IMR-90 (cell line): ENCODE measurements at regions not wholly inside any gene's neighbourhood (a gene's known extent, or its start where the extent isn't known, plus 50 kb on each side); places are given as distances from the start of the nearest gene placed in this dataset.

Source experiments
- ATAC-seq: fragments of 200-7000 bp; cut with Tn5 transposase; 2 replicates; pipeline ENCODE4 v1.9.1; 2020; ENCODE audit warnings: low read depth, mild to moderate bottlenecking, moderate library complexity
- BruUV-seq: library from RNA; stranded (reverse); fragments of 400-500 nt; replicated peaks from 2 replicates; lab custom pipeline; 2021; lab: Mats Ljungman, UMichigan
- CTCF ChIA-PET: fragments of 300-600 bp; formaldehyde crosslinking; extraction: SDS; loops from one replicate; lab custom pipeline; 2021; ENCODE audit warnings: antibody characterized with exemption; lab: Yijun Ruan, JAX
- POLR2A ChIA-PET: fragments of 300-600 bp; sonication (Branson Sonifier 250); formaldehyde crosslinking; loops from one replicate; lab custom pipeline; 2022; ENCODE audit warnings: antibody characterized with exemption; ENCODE audit not compliant: unreplicated experiment; lab: Charles Lee
- DNase-seq: peaks from one replicate; pipeline ENCODE4 v3.0.0; 2013
- H2AFZ ChIP-seq: replicated peaks from 2 replicates; pipeline ENCODE3; 2013; ENCODE audit warnings: low read length, mild to moderate bottlenecking; ENCODE audit not compliant: poor library complexity
- H2AK5ac ChIP-seq: 2 replicates; pipeline ENCODE4 v1.6.1; 2013; ENCODE audit warnings: low read depth, low read length, inconsistent platforms
- H2AK9ac ChIP-seq: replicated peaks from 2 replicates; pipeline ENCODE3; 2013; ENCODE audit warnings: mild to moderate bottlenecking, low read depth, low read length, moderate library complexity; ENCODE audit not compliant: poor library complexity
- H2BK120ac ChIP-seq: 2 replicates; pipeline ENCODE4 v1.6.1; 2013; ENCODE audit warnings: low read depth, low read length, inconsistent platforms
- H2BK15ac ChIP-seq: 3 replicates; pipeline ENCODE4 v1.6.1; 2013; ENCODE audit warnings: low read depth, low read length, inconsistent platforms
- H2BK20ac ChIP-seq: 2 replicates; pipeline ENCODE4 v1.6.1; 2013; ENCODE audit warnings: low read depth, mild to moderate bottlenecking, inconsistent platforms, low read length, moderate library complexity
- H2BK5ac ChIP-seq: 2 replicates; pipeline ENCODE4 v1.6.1; 2013; ENCODE audit warnings: mild to moderate bottlenecking, low read depth, low read length, inconsistent platforms; ENCODE audit not compliant: poor library complexity, severe bottlenecking
- H3K14ac ChIP-seq: replicated peaks from 2 replicates; pipeline ENCODE4 v1.6.1; 2013; ENCODE audit warnings: low read depth, low read length, inconsistent platforms
- H3K18ac ChIP-seq: 2 replicates; pipeline ENCODE4 v1.6.1; 2013; ENCODE audit warnings: low read depth, low read length, control low read depth
- H3K23ac ChIP-seq: 2 replicates; pipeline ENCODE4 v1.6.1; 2013; ENCODE audit warnings: low read depth, low read length, inconsistent platforms
- H3K27ac ChIP-seq: 2 replicates; pipeline ENCODE4 v1.5.1; 2013; ENCODE audit warnings: mild to moderate bottlenecking, control low read depth, low read length; ENCODE audit not compliant: insufficient read depth
- H3K27me3 ChIP-seq: 2 replicates; pipeline ENCODE4 v1.6.1; 2013; ENCODE audit warnings: low read length; ENCODE audit not compliant: control insufficient read depth, insufficient read depth
- H3K36me3 ChIP-seq: 2 replicates; pipeline ENCODE4 v1.6.1; 2013; ENCODE audit warnings: low read length, mixed read lengths; ENCODE audit not compliant: control insufficient read depth, insufficient read depth
- H3K4ac ChIP-seq: 2 replicates; pipeline ENCODE4 v1.6.1; 2013; ENCODE audit warnings: low read depth, low read length, inconsistent platforms
- H3K4me1 ChIP-seq: 2 replicates; pipeline ENCODE4 v1.6.1; 2013; ENCODE audit warnings: low read length, mixed read lengths; ENCODE audit not compliant: control insufficient read depth, insufficient read depth
- H3K4me2 ChIP-seq: 2 replicates; pipeline ENCODE4 v1.6.1; 2013; ENCODE audit warnings: low read depth, mild to moderate bottlenecking, control low read depth, low read length, moderate library complexity
- H3K4me3 ChIP-seq: 2 replicates; pipeline ENCODE4 v1.5.1; 2013; ENCODE audit warnings: low read depth, mild to moderate bottlenecking, control low read depth, low read length, moderate library complexity; ENCODE audit not compliant: insufficient read depth
- H3K56ac ChIP-seq: 2 replicates; pipeline ENCODE4 v1.6.1; 2013; ENCODE audit warnings: low read length, inconsistent platforms; ENCODE audit not compliant: insufficient read depth; ENCODE audit errors: extremely low read depth
- H3K79me1 ChIP-seq, 2 experiments: 2 replicates each; pipeline ENCODE4 v1.6.1; 2013; ENCODE audit warnings: low read length in 2 of 2, inconsistent platforms in 1 of 2, low read depth in 1 of 2
- H3K9ac ChIP-seq: 2 replicates; pipeline ENCODE4 v1.6.1; 2013; ENCODE audit warnings: low read depth, low read length, control low read depth
- H3K9me1 ChIP-seq: 2 replicates; pipeline ENCODE4 v1.6.1; 2013; ENCODE audit warnings: low read length, inconsistent platforms; ENCODE audit not compliant: insufficient read depth
- H3K9me3 ChIP-seq: 2 replicates; pipeline ENCODE4 v1.6.1; 2013; ENCODE audit warnings: low read length; ENCODE audit not compliant: control insufficient read depth, insufficient read depth
- H4K20me1 ChIP-seq: 2 replicates; pipeline ENCODE4 v1.6.1; 2013; ENCODE audit warnings: low read length, inconsistent platforms; ENCODE audit not compliant: insufficient read depth
- H4K5ac ChIP-seq: 2 replicates; pipeline ENCODE4 v1.6.1; 2013; ENCODE audit warnings: mild to moderate bottlenecking, low read depth, low read length, control low read depth
- H4K8ac ChIP-seq, 2 experiments: 2 replicates each; pipeline ENCODE4 v1.6.1; 2013; ENCODE audit warnings: low read depth in 2 of 2, low read length in 2 of 2, control low read depth in 1 of 2, inconsistent platforms in 1 of 2
- H4K91ac ChIP-seq: 2 replicates; pipeline ENCODE4 v1.6.1; 2013; ENCODE audit warnings: low read depth, low read length, inconsistent platforms; ENCODE audit not compliant: insufficient read depth
- BHLHE40 ChIP-seq: fragments of 150-350 bp; IDR thresholded peaks from 2 replicates; pipeline ENCODE4 v1.6.1; 2016; ENCODE audit warnings: mild to moderate bottlenecking, low read depth, low read length
- CEBPB ChIP-seq: IDR thresholded peaks from 2 replicates; pipeline ENCODE4 v1.6.1; 2012; ENCODE audit warnings: low read depth, low read length, improper control_type of control experiment
- CHD1 ChIP-seq: IDR thresholded peaks from 2 replicates; pipeline ENCODE4 v1.6.1; 2012; ENCODE audit warnings: low read depth, low read length, improper control_type of control experiment
- ELK1 ChIP-seq: fragments of 150-350 bp; IDR thresholded peaks from 2 replicates; pipeline ENCODE4 v1.6.1; 2016; ENCODE audit warnings: low read depth, mild to moderate bottlenecking, low read length, moderate library complexity, borderline replicate concordance
- FOS ChIP-seq: fragments of 150-350 bp; IDR thresholded peaks from 2 replicates; pipeline ENCODE4 v1.6.1; 2016; ENCODE audit warnings: low read depth, low read length
- MAFK ChIP-seq: IDR thresholded peaks from 2 replicates; pipeline ENCODE4 v1.6.1; 2012; ENCODE audit warnings: low read depth, low read length, improper control_type of control experiment
- MAZ ChIP-seq: IDR thresholded peaks from 2 replicates; pipeline ENCODE4 v1.6.1; 2012; ENCODE audit warnings: low read depth, mild to moderate bottlenecking, low read length, improper control_type of control experiment, moderate library complexity, borderline replicate concordance
- MXI1 ChIP-seq: IDR thresholded peaks from 2 replicates; pipeline ENCODE4 v1.6.1; 2012; ENCODE audit warnings: low read depth, mild to moderate bottlenecking, low read length, moderate library complexity, borderline replicate concordance
- NFE2L2 ChIP-seq: fragments of 150-350 bp; IDR thresholded peaks from 2 replicates; pipeline ENCODE4 v1.6.1; 2016; ENCODE audit warnings: low read depth, mild to moderate bottlenecking, low read length
- POLR2A ChIP-seq: IDR thresholded peaks from 2 replicates; pipeline ENCODE4 v1.6.1; 2012; ENCODE audit warnings: mild to moderate bottlenecking, low read depth, low read length
- RCOR1 ChIP-seq: IDR thresholded peaks from 2 replicates; pipeline ENCODE4 v1.6.1; 2012; ENCODE audit warnings: mild to moderate bottlenecking, low read length, improper control_type of control experiment; ENCODE audit not compliant: insufficient replicate concordance
- RFX5 ChIP-seq: IDR thresholded peaks from 2 replicates; pipeline ENCODE4 v1.8.0; 2012; ENCODE audit warnings: low read depth, mild to moderate bottlenecking, low read length, moderate library complexity
- USF2 ChIP-seq: fragments of 150-350 bp; IDR thresholded peaks from 2 replicates; pipeline ENCODE4 v1.6.1; 2017; ENCODE audit warnings: mild to moderate bottlenecking, antibody characterized with exemption, low read length, low read depth
- WGBS, 2 experiments: methylation state at CpG; one replicate each; pipeline versions ENCODE4 v1.1.5 to v1.1.7; 2013; ENCODE audit warnings: missing lambda C conversion rate in 2 of 2; ENCODE audit not compliant: insufficient read length in 1 of 2; ENCODE audit errors: extremely low coverage in 2 of 2; 5-methylcytosine and 5-hydroxymethylcytosine counted together
- dilution Hi-C: fragments of 300-500 bp; cut with HindIII; formaldehyde crosslinking; loops from one replicate; pipeline ENCODE4 v1.14.3; 2018; ENCODE audit warnings: low sequenced_read_pairs; ENCODE audit not compliant: unreplicated experiment
- in situ Hi-C: fragments of 300-500 bp; cut with MboI; formaldehyde crosslinking; loops from 3 replicates; pipeline ENCODE4 v1.14.3; 2019; ENCODE audit warnings: low sequenced_read_pairs, inconsistent platforms, mixed read lengths
- intact Hi-C: fragments of 100-400 bp; cut with micrococcal nuclease; formaldehyde crosslinking; loops from 2 replicates; pipeline ENCODE4 v1.10.0; 2022
- TF ChIP-seq, protein P1 (sequence below): conservative IDR thresholded peaks from 2 replicates; pipeline ENCODE4 v1.5.1; 2012; ENCODE audit warnings: mild to moderate bottlenecking, low read depth, low read length, improper control_type of control experiment

DNA sequence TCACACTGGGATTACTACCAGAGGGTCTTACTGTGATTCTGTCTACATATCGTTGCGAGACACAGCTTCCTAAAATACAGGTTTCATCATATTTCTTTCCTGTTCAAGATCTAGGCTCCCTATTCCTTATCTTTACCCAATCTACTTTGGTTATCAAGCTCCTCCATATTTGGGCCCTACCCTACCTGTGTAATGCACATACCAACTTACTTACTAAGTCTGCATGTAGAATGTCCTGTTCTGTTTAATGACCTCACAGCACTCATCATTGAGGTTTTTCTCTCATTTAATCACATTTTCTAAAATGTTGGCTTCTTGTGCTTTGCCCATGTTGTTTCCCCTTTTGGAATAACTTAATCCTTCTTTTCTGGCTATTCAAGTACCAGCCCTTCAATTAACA is 551.1 kb downstream of the ZEB2 start:
- H4K20me1 ChIP-seq = no peaks in the 10 kb centered on the region
- ChIA-PET POLR2A (no interaction called here), CTCF (no interaction called here)
- no peak overlapping the region for H3K4me3 ChIP-seq
- no peak overlapping the region for H3K14ac ChIP-seq
- H2AFZ ChIP-seq = no peak overlapping the region
- no peak overlapping the region for H4K8ac ChIP-seq
- H2AK9ac ChIP-seq = no peak overlapping the region
- no peak for TF ChIP-seq RCOR1
- TF ChIP-seq, protein P1, sequence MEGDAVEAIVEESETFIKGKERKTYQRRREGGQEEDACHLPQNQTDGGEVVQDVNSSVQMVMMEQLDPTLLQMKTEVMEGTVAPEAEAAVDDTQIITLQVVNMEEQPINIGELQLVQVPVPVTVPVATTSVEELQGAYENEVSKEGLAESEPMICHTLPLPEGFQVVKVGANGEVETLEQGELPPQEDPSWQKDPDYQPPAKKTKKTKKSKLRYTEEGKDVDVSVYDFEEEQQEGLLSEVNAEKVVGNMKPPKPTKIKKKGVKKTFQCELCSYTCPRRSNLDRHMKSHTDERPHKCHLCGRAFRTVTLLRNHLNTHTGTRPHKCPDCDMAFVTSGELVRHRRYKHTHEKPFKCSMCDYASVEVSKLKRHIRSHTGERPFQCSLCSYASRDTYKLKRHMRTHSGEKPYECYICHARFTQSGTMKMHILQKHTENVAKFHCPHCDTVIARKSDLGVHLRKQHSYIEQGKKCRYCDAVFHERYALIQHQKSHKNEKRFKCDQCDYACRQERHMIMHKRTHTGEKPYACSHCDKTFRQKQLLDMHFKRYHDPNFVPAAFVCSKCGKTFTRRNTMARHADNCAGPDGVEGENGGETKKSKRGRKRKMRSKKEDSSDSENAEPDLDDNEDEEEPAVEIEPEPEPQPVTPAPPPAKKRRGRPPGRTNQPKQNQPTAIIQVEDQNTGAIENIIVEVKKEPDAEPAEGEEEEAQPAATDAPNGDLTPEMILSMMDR = no peak
- no peak for TF ChIP-seq MAZ
- no peak for TF ChIP-seq FOS
- no peak for TF ChIP-seq POLR2A
- no peak for TF ChIP-seq MXI1
- no peak for TF ChIP-seq CEBPB
- TF ChIP-seq NFE2L2 = no peak
- TF ChIP-seq BHLHE40 = no peak
- TF ChIP-seq USF2 = no peak
- no peak for TF ChIP-seq RFX5
- no peak for TF ChIP-seq MAFK
- TF ChIP-seq CHD1 = no peak
- TF ChIP-seq ELK1 = no peak
- H3K27ac ChIP-seq = no peak overlapping the region
- no peak overlapping the region for H3K23ac ChIP-seq
- H2BK120ac ChIP-seq = no peak overlapping the region
- no peaks in the 10 kb centered on the region for H3K4me1 ChIP-seq
- no TSS peak for BruUV-seq
- H3K4ac ChIP-seq = no peak overlapping the region
- H3K9me1 ChIP-seq = no peaks in the 10 kb centered on the region
- WGBS, 2 experiments = no CpG with 5 or more reads among the region's 2 CpGs
- in situ Hi-C loops (no loop called here), intact Hi-C loops (no loop called here), dilution Hi-C loops (no loop called here)
- no peak overlapping the region for H3K18ac ChIP-seq
- DNase-seq (no peak), ATAC-seq (no peak)
- H3K36me3 ChIP-seq = no peaks in the 10 kb centered on the region
- H4K5ac ChIP-seq = no peak overlapping the region
- no peak overlapping the region for H3K56ac ChIP-seq
- no peak overlapping the region for H3K9ac ChIP-seq
- H3K79me1 ChIP-seq = no peaks in the 10 kb centered on the region
- H4K91ac ChIP-seq = no peak overlapping the region
- H3K27me3 ChIP-seq = no peaks in the 10 kb centered on the region
- no peak overlapping the region for H2BK15ac ChIP-seq
- H2AK5ac ChIP-seq = no peak overlapping the region
- H3K9me3 ChIP-seq = no peaks in the 10 kb centered on the region
- H2BK20ac ChIP-seq = no peak overlapping the region
- no peak overlapping the region for H2BK5ac ChIP-seq
- no peak overlapping the region for H3K4me2 ChIP-seq
